Endothelial cell (in vitro differentiated cells): ENCODE measurements at regions not wholly inside any gene's neighbourhood (a gene's known extent, or its start where the extent isn't known, plus 50 kb on each side); places are given as distances from the start of the nearest gene placed in this dataset.

Experiments
- DNase-seq: peaks from one replicate; pipeline ENCODE4 v3.0.0; 2021; ENCODE audit warnings: low spot score
- H3K27ac Mint-ChIP-seq: one replicate; pipeline ENCODE4 v1.8.0; 2021; ENCODE audit warnings: mixed read lengths, inconsistent platforms; ENCODE audit not compliant: unreplicated experiment
- H3K27me3 Mint-ChIP-seq: one replicate; pipeline ENCODE4 v1.8.0; 2021; ENCODE audit warnings: mild to moderate bottlenecking, moderate library complexity, mixed read lengths, inconsistent platforms; ENCODE audit not compliant: unreplicated experiment
- H3K36me3 Mint-ChIP-seq: one replicate; pipeline ENCODE4 v1.8.0; 2021; ENCODE audit warnings: mild to moderate bottlenecking, low read depth, mixed read lengths, inconsistent platforms; ENCODE audit not compliant: unreplicated experiment
- H3K4me1 Mint-ChIP-seq: one replicate; pipeline ENCODE4 v1.8.0; 2021; ENCODE audit warnings: mild to moderate bottlenecking, mixed read lengths, inconsistent platforms; ENCODE audit not compliant: unreplicated experiment
- H3K4me3 Mint-ChIP-seq: one replicate; pipeline ENCODE4 v1.8.0; 2021; ENCODE audit warnings: mild to moderate bottlenecking, mixed read lengths, inconsistent platforms; ENCODE audit not compliant: unreplicated experiment
- H3K9me3 Mint-ChIP-seq: one replicate; pipeline ENCODE4 v1.8.0; 2021; ENCODE audit warnings: mixed read lengths, inconsistent platforms; ENCODE audit not compliant: unreplicated experiment
- TF ChIP-seq, protein P1 (sequence below): fragments of 200-600 bp; sonication (generic); IDR thresholded peaks from one replicate; pipeline ENCODE4 v1.5.0; 2021; ENCODE audit warnings: antibody characterized with exemption; ENCODE audit not compliant: unreplicated experiment

DNA sequence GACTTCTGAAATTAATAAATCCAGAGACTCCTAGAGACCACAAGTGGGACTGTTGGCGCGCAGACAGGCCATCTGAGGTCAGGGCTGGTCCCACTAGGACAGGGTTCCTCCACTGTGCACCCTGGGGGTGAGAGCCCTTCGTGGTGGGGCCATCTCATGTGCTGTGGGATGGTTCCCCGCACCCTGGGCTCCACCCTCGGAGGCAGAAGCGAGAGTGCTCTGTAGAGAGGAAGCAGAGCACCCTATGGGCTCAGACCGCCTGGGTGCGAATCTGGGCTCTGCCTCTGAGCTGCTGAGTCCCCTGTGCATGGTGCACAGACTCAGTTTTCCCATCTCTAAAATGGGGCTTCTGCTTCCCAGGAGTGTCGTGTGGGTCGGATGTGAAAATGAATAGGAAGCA, 227.3 kb downstream of the NPHP4 start:
- peaks cover 3% of the 10 kb centered on the region for H3K27me3 Mint-ChIP-seq
- peaks cover 22% of the 10 kb centered on the region for H3K4me1 Mint-ChIP-seq
- no peak for DNase-seq
- no peak overlapping the region for H3K27ac Mint-ChIP-seq
- no peak overlapping the region for H3K4me3 Mint-ChIP-seq
- H3K36me3 Mint-ChIP-seq: no peaks in the 10 kb centered on the region
- H3K9me3 Mint-ChIP-seq: no peaks in the 10 kb centered on the region
- TF ChIP-seq, protein P1, sequence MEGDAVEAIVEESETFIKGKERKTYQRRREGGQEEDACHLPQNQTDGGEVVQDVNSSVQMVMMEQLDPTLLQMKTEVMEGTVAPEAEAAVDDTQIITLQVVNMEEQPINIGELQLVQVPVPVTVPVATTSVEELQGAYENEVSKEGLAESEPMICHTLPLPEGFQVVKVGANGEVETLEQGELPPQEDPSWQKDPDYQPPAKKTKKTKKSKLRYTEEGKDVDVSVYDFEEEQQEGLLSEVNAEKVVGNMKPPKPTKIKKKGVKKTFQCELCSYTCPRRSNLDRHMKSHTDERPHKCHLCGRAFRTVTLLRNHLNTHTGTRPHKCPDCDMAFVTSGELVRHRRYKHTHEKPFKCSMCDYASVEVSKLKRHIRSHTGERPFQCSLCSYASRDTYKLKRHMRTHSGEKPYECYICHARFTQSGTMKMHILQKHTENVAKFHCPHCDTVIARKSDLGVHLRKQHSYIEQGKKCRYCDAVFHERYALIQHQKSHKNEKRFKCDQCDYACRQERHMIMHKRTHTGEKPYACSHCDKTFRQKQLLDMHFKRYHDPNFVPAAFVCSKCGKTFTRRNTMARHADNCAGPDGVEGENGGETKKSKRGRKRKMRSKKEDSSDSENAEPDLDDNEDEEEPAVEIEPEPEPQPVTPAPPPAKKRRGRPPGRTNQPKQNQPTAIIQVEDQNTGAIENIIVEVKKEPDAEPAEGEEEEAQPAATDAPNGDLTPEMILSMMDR: no peak

DNA sequence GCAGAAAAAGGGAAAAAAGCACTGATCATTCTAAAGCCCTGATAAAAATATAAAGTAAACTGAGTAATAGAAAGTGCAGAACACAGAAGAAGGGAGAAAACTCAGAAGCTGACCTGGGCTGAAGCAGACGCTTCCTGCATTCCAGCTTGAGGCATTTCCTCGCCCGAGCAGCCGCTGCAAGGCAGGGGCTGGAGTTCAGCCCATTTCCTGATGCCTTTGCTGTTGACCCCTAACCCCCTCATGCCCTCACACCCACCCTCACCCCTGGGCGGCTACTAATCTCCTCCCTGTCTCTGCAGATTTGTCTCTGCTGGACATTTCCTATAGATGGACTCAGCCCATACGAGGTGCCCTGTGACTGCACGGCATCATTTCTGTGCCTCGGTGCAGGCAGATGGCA, 227.8 kb downstream of the NPHP4 start:
- no peaks in the 10 kb centered on the region for H3K36me3 Mint-ChIP-seq
- no peak overlapping the region for H3K4me3 Mint-ChIP-seq
- TF ChIP-seq, protein P1: no peak
- peak overlapping the region; percentile 37 for H3K27ac Mint-ChIP-seq
- peaks cover 22% of the 10 kb centered on the region for H3K4me1 Mint-ChIP-seq
- peak; percentile 43 for DNase-seq
- H3K9me3 Mint-ChIP-seq: no peaks in the 10 kb centered on the region
- H3K27me3 Mint-ChIP-seq: peaks cover 5% of the 10 kb centered on the region

GRCh38 chr1:5763696-5764370, 228.4 kb downstream of the NPHP4 start:
- Mint-ChIP-seq H3K9me3 (no peaks in the 10 kb centered on the region), H3K36me3 (no peaks in the 10 kb centered on the region), H3K4me3 (no peak overlapping the region), H3K27ac (peak overlapping the region; percentile 37), H3K27me3 (peaks cover 5% of the 10 kb centered on the region), H3K4me1 (peaks cover 22% of the 10 kb centered on the region)
- no peak for DNase-seq
- TF ChIP-seq, protein P1: no peak

GRCh38 chr1:5758859-5759578, 233.2 kb downstream of the NPHP4 start:
- peaks cover 8% of the 10 kb centered on the region for H3K27me3 Mint-ChIP-seq
- H3K4me3 Mint-ChIP-seq: no peak overlapping the region
- H3K9me3 Mint-ChIP-seq: no peaks in the 10 kb centered on the region
- TF ChIP-seq, protein P1: no peak
- no peak for DNase-seq
- no peak overlapping the region for H3K27ac Mint-ChIP-seq
- H3K4me1 Mint-ChIP-seq: peaks cover 6% of the 10 kb centered on the region
- H3K36me3 Mint-ChIP-seq: no peaks in the 10 kb centered on the region
